H9 (cell line): ENCODE measurements at regions not wholly inside any gene's neighbourhood (a gene's known extent, or its start where the extent isn't known, plus 50 kb on each side); places are given as distances from the start of the nearest gene placed in this dataset.

Experiments used
- DNase-seq: peaks from one replicate; pipeline ENCODE4 v3.0.0-alpha.2; 2017
- H2AFZ ChIP-seq: one replicate; pipeline ENCODE4 v1.6.1; 2013; ENCODE audit warnings: mild to moderate bottlenecking, low read length, control low read depth, moderate library complexity
- H2AK5ac ChIP-seq: 2 replicates; pipeline ENCODE4 v1.6.1; 2013; ENCODE audit warnings: low read length, control low read depth, mixed read lengths; ENCODE audit not compliant: insufficient read length
- H2BK120ac ChIP-seq: one replicate; pipeline ENCODE4 v1.6.1; 2013; ENCODE audit warnings: low read depth, mild to moderate bottlenecking, low read length, control low read depth, inconsistent platforms; ENCODE audit not compliant: poor library complexity, severe bottlenecking
- H2BK12ac ChIP-seq: 2 replicates; pipeline ENCODE4 v1.6.1; 2013; ENCODE audit warnings: low read length, control low read depth, mixed read lengths, low read depth; ENCODE audit not compliant: insufficient read length
- H2BK15ac ChIP-seq: 2 replicates; pipeline ENCODE4 v1.6.1; 2013; ENCODE audit warnings: low read depth, low read length, control low read depth
- H2BK20ac ChIP-seq: one replicate; pipeline ENCODE4 v1.6.1; 2013; ENCODE audit warnings: low read depth, mild to moderate bottlenecking, low read length, control low read depth, inconsistent platforms; ENCODE audit not compliant: poor library complexity, severe bottlenecking
- H2BK5ac ChIP-seq: 2 replicates; pipeline ENCODE4 v1.6.1; 2013; ENCODE audit warnings: low read length, control low read depth, mixed read lengths; ENCODE audit not compliant: insufficient read length
- H3K14ac ChIP-seq: 2 replicates; pipeline ENCODE4 v1.6.1; 2013; ENCODE audit warnings: low read length, control low read depth; ENCODE audit not compliant: insufficient read depth
- H3K18ac ChIP-seq: 2 replicates; pipeline ENCODE4 v1.6.1; 2013; ENCODE audit warnings: low read depth, mild to moderate bottlenecking, mixed read lengths, low read length, control low read depth; ENCODE audit not compliant: insufficient read length
- H3K23ac ChIP-seq: 2 replicates; pipeline ENCODE4 v1.6.1; 2013; ENCODE audit warnings: low read length, control low read depth, mixed read lengths, low read depth; ENCODE audit not compliant: insufficient read length
- H3K23me2 ChIP-seq: 2 replicates; pipeline ENCODE4 v1.6.1; 2013; ENCODE audit warnings: low read depth, mild to moderate bottlenecking, mixed read lengths, low read length, control low read depth; ENCODE audit not compliant: insufficient read length, poor library complexity, severe bottlenecking
- H3K27ac ChIP-seq: 2 replicates; pipeline ENCODE4 v1.5.1; 2013; ENCODE audit warnings: low read length, control low read depth, mixed read lengths, low read depth; ENCODE audit not compliant: insufficient read length
- H3K27me3 ChIP-seq: 2 replicates; pipeline ENCODE4 v1.6.1; 2013; ENCODE audit warnings: low read length, control low read depth, inconsistent platforms; ENCODE audit not compliant: insufficient read depth
- H3K4ac ChIP-seq: 2 replicates; pipeline ENCODE4 v1.6.1; 2013; ENCODE audit warnings: low read depth, mild to moderate bottlenecking, control low read depth, inconsistent platforms, low read length, moderate library complexity
- H3K4me1 ChIP-seq: 2 replicates; pipeline ENCODE4 v1.6.1; 2013; ENCODE audit warnings: low read length, control low read depth, inconsistent platforms; ENCODE audit not compliant: insufficient read depth
- H3K4me2 ChIP-seq: 2 replicates; pipeline ENCODE4 v1.6.1; 2013; ENCODE audit warnings: low read length, control low read depth, mixed read lengths; ENCODE audit not compliant: insufficient read length, insufficient read depth
- H3K56ac ChIP-seq: 2 replicates; pipeline ENCODE4 v1.6.1; 2013; ENCODE audit warnings: low read depth, mild to moderate bottlenecking, mixed read lengths, low read length, control low read depth; ENCODE audit not compliant: insufficient read length
- H3K79me1 ChIP-seq: 2 replicates; pipeline ENCODE4 v1.6.1; 2013; ENCODE audit warnings: low read depth, mild to moderate bottlenecking, moderate library complexity, low read length, control low read depth, inconsistent platforms; ENCODE audit not compliant: insufficient read depth, poor library complexity, severe bottlenecking
- H3K79me2 ChIP-seq: 2 replicates; pipeline ENCODE4 v1.6.1; 2013; ENCODE audit warnings: low read length, control low read depth, inconsistent platforms; ENCODE audit not compliant: insufficient read depth
- H3K9ac ChIP-seq: 2 replicates; pipeline ENCODE4 v1.6.1; 2013; ENCODE audit warnings: low read length, control low read depth, mixed read lengths; ENCODE audit not compliant: insufficient read length; ENCODE audit errors: extremely low read depth
- H3K9me3 ChIP-seq: one replicate; pipeline ENCODE4 v1.6.1; 2013; ENCODE audit warnings: low read depth, low read length, inconsistent platforms; ENCODE audit not compliant: control insufficient read depth
- H3T11ph ChIP-seq: one replicate; pipeline ENCODE4 v1.6.1; 2013; ENCODE audit warnings: mild to moderate bottlenecking, low read length, control low read depth, inconsistent platforms
- H4K20me1 ChIP-seq: one replicate; pipeline ENCODE4 v1.6.1; 2013; ENCODE audit not compliant: control insufficient read depth, insufficient read length, insufficient read depth
- H4K5ac ChIP-seq: 2 replicates; pipeline ENCODE4 v1.6.1; 2013; ENCODE audit warnings: low read depth, mild to moderate bottlenecking, mixed read lengths, low read length, control low read depth; ENCODE audit not compliant: insufficient read length
- H4K8ac ChIP-seq: replicated peaks from 2 replicates; pipeline ENCODE4 v1.6.1; 2013; ENCODE audit warnings: low read length, control low read depth, mixed read lengths, low read depth; ENCODE audit not compliant: insufficient read length
- H4K91ac ChIP-seq: 2 replicates; pipeline ENCODE4 v1.6.1; 2013; ENCODE audit warnings: low read depth, mild to moderate bottlenecking, moderate library complexity, mixed read lengths, low read length, control low read depth; ENCODE audit not compliant: insufficient read length
- H3K27ac Mint-ChIP-seq, 3 experiments: 2 replicates in 2 of 3; 3 replicates in 1 of 3; pipeline ENCODE4 v1.8.0; 2020 to 2021; ENCODE audit warnings: mixed read lengths in 3 of 3, mild to moderate bottlenecking in 1 of 3, moderate library complexity in 1 of 3
- H3K27me3 Mint-ChIP-seq: 2 replicates; pipeline ENCODE4 v1.8.0; 2021; ENCODE audit warnings: low read depth, mild to moderate bottlenecking, moderate library complexity, mixed read lengths
- H3K36me3 Mint-ChIP-seq, 3 experiments: 2 replicates in 2 of 3; 3 replicates in 1 of 3; pipeline ENCODE4 v1.8.0; 2020 to 2021; ENCODE audit warnings: low read depth in 3 of 3, mixed read lengths in 3 of 3; ENCODE audit not compliant: insufficient read depth in 1 of 3
- H3K4me1 Mint-ChIP-seq, 2 experiments: 2 replicates each; pipeline ENCODE4 v1.8.0; 2020; ENCODE audit warnings: mixed read lengths in 2 of 2
- H3K4me3 Mint-ChIP-seq, 2 experiments: 2 replicates in 1 of 2; 3 replicates in 1 of 2; pipeline ENCODE4 v1.8.0; 2020 to 2021; ENCODE audit warnings: mild to moderate bottlenecking in 2 of 2, mixed read lengths in 2 of 2, moderate library complexity in 1 of 2
- H3K9me3 Mint-ChIP-seq, 2 experiments: 2 replicates in 1 of 2; 3 replicates in 1 of 2; pipeline ENCODE4 v1.8.0; 2020; ENCODE audit warnings: mild to moderate bottlenecking in 2 of 2, mixed read lengths in 2 of 2, moderate library complexity in 1 of 2
- WGBS: extraction: QIAGEN DNeasy Blood & Tissue Kit; methylation state at CpG from one replicate; pipeline ENCODE4 v1.1.7; 2013; ENCODE audit warnings: missing lambda C conversion rate, low lambda C conversion rate, mixed read lengths; ENCODE audit not compliant: insufficient read length; ENCODE audit errors: extremely low coverage; 5-methylcytosine and 5-hydroxymethylcytosine counted together
- TF ChIP-seq, protein P1 (sequence below): fragments of 200-600 bp; sonication (generic); conservative IDR thresholded peaks from 3 replicates; pipeline ENCODE4 v1.8.0; 2021; ENCODE audit warnings: antibody characterized with exemption, mild to moderate bottlenecking

DNA sequence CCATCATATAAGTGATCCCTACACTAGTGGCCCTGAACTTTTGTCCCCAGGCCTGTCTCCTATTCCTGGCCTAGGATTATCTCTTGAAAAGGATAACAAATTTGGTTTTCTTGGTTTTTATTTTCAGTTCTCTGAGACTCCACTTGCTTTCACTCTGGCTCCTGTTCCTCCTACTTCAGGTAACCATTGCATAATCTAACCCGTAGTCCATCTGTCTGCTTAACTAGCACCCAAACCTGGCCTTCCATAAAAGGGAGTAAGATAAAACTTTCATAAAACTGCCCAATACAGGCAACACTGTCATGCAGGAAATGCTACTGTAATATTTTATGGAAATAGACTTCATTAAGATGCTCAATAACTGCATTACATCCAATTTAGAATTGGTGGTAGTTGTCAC lies 52.1 kb upstream of the RAP1GDS1 start:
- Histone ChIP-seq H3K18ac (no peak overlapping the region), H3K27me3 (no peaks in the 10 kb centered on the region), H2BK15ac (no peak overlapping the region), H2BK12ac (no peak overlapping the region), H4K5ac (no peak overlapping the region), H3K23me2 (no peaks in the 10 kb centered on the region), H2AK5ac (no peak overlapping the region), H2BK5ac (no peak overlapping the region), H3K23ac (no peak overlapping the region), H2BK20ac (no peak overlapping the region), H3K56ac (no peak overlapping the region), H3K79me2 (no peaks in the 10 kb centered on the region), H3K79me1 (no peaks in the 10 kb centered on the region), H3K4me1 (no peaks in the 10 kb centered on the region), H3K14ac (no peak overlapping the region), H2BK120ac (no peak overlapping the region), H3T11ph (no peak overlapping the region), H3K4me2 (no peak overlapping the region), H4K20me1 (no peaks in the 10 kb centered on the region), H3K9me3 (no peaks in the 10 kb centered on the region), H4K8ac (no peak overlapping the region), H4K91ac (no peak overlapping the region), H3K4ac (no peak overlapping the region), H3K27ac (no peak overlapping the region), H3K9ac (no peak overlapping the region), H2AFZ (no peak overlapping the region)
- H3K4me1 Mint-ChIP-seq = 0 out of 4 replicates have a peak, but pooled peaks cover 0 to 3% of the 10 kb centered on the region in 2 experiments
- TF ChIP-seq, protein P1, sequence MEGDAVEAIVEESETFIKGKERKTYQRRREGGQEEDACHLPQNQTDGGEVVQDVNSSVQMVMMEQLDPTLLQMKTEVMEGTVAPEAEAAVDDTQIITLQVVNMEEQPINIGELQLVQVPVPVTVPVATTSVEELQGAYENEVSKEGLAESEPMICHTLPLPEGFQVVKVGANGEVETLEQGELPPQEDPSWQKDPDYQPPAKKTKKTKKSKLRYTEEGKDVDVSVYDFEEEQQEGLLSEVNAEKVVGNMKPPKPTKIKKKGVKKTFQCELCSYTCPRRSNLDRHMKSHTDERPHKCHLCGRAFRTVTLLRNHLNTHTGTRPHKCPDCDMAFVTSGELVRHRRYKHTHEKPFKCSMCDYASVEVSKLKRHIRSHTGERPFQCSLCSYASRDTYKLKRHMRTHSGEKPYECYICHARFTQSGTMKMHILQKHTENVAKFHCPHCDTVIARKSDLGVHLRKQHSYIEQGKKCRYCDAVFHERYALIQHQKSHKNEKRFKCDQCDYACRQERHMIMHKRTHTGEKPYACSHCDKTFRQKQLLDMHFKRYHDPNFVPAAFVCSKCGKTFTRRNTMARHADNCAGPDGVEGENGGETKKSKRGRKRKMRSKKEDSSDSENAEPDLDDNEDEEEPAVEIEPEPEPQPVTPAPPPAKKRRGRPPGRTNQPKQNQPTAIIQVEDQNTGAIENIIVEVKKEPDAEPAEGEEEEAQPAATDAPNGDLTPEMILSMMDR = no peak
- H3K9me3 Mint-ChIP-seq = no peaks in the 10 kb centered on the region
- no peak overlapping the region for H3K4me3 Mint-ChIP-seq
- WGBS = no CpG with 5 or more reads among the region's 1 CpG
- no peaks in the 10 kb centered on the region for H3K27me3 Mint-ChIP-seq
- peaks cover 0 to 1% (median 0%) of the 10 kb centered on the region in 3 experiments; a peak in 1 of 7 replicates for H3K36me3 Mint-ChIP-seq
- H3K27ac Mint-ChIP-seq = no peak overlapping the region
- no peak for DNase-seq
